Right hindlimb (tissue), 1 donor: ENCODE measurements at regions not wholly inside any gene's neighbourhood (a gene's known extent, or its start where the extent isn't known, plus 50 kb on each side); places are given as distances from the start of the nearest gene placed in this dataset.
"Not testable (repeated sequence)": the region's sequence is repeated elsewhere in the genome, so short reads cannot be mapped to it uniquely, and the experiment has no call there.

Experiments
- DNase-seq: peaks from one replicate; pipeline ENCODE4 v3.0.0-alpha.2; 2018

- not testable (repeated sequence) for DNase-seq
Observed at GRCh38 chr1:34371179-34371578, 194.5 kb downstream of the C1orf94 start.

DNA sequence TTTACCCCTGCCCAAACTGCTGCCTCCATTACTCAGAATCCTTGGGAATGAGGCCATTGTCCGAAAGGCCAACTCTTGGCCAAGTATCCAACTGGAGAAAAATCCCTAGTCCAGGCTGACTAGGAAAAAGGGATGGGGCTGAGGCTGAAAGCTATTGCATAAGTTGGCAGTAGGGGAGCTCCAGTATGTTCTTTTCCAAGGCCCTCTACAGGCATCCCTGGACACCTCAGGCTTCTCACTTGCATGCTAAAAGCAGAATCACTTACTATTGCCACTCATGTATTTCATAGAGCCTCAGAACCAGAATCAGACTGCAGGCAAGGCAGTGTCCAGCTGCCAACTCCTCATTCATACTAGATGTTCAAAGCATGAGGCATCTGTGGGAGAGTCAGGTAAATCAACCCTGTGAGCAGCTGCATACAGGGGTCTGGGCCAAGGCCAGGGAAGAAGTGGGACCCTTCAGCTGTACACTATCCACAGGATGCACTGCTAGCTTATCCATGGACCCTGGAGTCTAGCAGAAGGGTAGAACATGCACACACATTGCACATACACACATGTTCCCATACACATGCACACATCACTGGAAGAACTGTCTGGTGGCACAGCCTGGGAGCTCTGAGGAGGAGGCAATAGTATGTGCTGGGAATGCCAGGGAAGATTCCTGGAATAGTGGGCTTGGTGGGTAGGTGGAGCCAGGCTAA, 195.3 kb downstream of the C1orf94 start:
- DNase-seq, result no peak

DNA sequence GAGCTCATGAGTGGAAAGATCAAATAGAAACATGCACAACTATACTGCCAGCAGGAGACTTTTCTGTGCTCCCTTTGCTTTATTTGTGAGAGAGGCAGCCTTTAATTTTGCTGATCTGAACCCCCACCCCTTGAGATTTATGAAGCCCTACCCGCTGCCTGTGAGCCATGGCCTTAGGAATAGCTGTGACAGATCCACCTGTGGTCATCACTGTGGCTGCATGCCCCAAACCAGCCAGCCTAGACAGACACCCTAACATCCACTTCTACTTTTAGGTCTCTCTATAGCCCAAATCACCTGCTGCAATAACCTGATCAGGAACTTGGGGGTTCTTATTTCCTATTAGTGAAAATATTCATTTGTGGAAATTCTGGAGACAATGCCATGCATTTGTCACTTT, 196.2 kb downstream of the C1orf94 start:
- no peak for DNase-seq

- no peak for DNase-seq
Observed at GRCh38 chr1:34373912-34374311, 197.2 kb downstream of the C1orf94 start.

- no peak for DNase-seq
Observed at GRCh38 chr1:34376531-34376930, 199.8 kb downstream of the C1orf94 start.

GRCh38 chr1:34378968-34379856, 202.5 kb downstream of the C1orf94 start:
- no peak for DNase-seq

DNA sequence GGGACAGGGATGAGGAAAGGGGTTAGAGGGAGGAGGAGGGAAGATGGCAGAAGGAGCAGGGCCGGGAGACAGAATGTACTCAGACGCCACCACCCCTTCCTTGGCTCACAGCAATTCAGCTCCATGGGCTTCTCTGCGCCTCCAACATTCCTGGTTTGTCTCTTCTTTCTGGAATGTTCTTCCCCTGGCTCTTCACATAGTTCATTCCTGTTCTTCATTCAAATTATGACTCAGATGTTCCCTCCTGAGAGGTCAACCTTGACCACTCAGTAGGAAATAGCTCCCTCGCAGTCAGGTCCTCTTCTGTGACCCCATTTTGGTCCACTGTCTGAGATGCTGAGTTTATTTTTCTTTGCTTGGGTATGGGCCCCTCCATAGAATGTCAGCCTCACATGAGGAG, 203.2 kb downstream of the C1orf94 start:
- no peak for DNase-seq

DNA sequence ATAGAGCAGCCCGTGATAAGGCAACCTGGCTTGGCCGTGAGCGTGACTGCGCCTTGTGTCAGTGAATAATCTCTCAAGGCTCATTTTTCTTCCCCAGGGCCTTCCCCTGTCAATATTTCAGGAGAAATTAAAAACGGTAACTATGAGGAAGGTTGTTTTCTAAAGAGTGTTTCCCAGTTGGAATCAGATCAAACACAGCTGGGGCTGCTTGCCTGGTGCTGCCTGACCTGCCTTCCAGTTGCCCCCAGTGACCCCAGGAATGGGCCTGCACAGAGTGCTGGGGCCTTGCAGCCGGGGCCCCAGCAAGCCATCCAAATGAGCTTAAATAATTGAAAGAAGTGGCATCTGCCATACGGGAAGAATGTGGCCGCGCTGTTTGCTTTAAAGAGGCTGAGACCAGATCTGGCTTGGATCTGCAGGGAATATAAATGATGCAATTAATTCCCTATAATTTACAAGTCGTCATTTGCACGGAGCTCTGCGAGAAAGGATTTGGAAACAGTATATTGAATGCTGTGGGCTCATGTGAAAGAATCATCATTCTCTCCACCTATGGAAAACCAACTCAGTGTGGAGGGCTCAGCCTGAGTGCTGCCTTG, 203.9 kb downstream of the C1orf94 start:
- DNase-seq, result no peak

GRCh38 chr1:34389974-34390373, 213.3 kb downstream of the C1orf94 start:
- no peak for DNase-seq

GRCh38 chr1:34396042-34396441, 219.3 kb downstream of the C1orf94 start:
- no peak for DNase-seq

GRCh38 chr1:34398241-34398915, 221.7 kb downstream of the C1orf94 start:
- DNase-seq, result no peak

DNA sequence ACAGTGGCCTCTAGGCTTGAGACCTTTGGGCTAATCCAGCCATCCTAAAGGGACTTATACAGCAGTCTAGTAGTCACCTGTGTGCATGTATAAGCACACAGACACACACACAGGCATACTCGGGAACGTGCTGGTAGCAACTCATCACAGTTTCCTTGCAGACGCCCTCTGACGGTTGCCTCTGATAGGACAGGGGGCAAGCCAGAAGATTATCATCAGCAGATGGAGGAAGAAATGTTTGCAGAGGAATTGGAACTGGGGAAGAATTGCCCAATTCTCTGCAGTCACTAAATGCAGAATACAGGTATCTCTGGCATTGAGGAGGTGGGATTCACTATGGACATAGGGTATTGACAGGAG, 222.2 kb downstream of the C1orf94 start:
- no peak for DNase-seq

DNA sequence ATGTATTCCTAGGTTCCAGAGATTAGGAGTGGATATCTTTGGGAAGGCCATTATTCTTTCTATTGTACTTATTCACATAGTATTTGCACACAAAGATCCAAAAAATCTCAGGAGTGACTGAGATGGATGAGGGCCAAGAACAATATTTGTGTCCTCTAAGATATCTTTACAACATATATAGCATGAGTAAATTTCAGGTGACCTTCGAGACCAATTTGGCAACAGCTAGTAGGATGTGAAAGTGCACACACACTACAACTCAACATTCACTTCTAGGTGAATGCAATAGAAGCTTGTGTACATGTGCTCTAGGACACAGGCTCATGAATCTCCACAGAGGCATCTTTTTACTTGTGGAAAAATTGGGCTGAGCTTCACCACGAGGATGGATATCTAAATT, 224.0 kb downstream of the C1orf94 start:
- DNase-seq, result no peak

DNA sequence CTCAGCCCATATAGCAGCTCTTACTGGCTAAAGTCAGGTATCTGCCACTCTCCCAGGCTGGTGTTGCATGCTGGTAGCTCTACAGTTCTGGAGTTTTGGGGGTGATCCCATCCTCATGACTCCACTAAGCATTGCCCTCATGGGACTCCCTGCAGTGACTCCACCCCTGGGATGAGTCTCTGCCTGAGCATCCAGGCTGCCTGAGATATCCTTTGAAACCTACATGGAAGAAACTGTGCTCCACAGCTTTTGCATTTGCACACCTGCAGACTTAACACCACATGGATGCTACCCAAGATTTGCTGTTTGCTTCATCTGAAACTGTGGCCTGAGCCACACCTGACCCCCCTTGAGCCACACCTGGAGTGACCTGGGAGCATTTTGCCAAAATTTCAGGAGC, 226.4 kb downstream of the C1orf94 start:
- no peak for DNase-seq

- DNase-seq, result no peak
Observed at GRCh38 chr1:34404804-34405203, 228.1 kb downstream of the C1orf94 start.

GRCh38 chr1:34405266-34405959, 228.7 kb downstream of the C1orf94 start:
- no peak for DNase-seq

GRCh38 chr1:34406377-34406776, 229.7 kb downstream of the C1orf94 start:
- no peak for DNase-seq

DNA sequence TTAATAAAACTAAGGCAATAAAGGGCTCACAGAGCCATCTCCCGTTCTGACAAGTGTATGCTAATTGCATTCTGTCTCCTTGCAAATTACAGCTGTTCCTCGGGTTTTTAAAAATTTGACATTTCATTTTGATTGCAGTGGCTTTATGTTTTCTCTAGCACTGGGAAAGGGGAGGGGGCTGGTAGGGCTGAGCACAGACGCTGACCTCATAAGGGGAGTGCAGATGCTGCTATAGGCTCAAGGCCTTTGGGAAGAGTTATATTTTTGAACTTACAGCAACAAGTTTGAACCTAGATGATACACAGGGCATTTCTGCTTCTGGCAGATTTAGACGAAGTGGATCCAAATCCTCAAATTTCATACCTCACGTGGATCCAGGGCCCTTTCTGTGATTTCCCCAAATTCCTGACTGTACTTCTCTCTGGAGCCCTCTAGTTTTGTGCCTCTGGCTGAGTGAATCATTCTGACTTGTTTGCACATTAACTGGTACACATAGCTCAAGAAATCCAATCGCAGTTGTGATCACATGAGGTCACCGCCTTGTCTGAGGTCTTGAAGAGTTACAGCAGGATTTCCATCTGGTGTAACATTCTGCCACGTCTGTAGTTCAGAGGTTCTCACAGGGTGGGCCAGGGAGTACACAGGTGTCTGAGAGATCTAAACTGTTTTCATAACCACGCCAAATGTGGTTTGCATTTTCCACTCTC, 230.3 kb downstream of the C1orf94 start:
- DNase-seq, result no peak

- DNase-seq, result no peak
Observed at GRCh38 chr1:34408011-34408410, 231.3 kb downstream of the C1orf94 start.

DNA sequence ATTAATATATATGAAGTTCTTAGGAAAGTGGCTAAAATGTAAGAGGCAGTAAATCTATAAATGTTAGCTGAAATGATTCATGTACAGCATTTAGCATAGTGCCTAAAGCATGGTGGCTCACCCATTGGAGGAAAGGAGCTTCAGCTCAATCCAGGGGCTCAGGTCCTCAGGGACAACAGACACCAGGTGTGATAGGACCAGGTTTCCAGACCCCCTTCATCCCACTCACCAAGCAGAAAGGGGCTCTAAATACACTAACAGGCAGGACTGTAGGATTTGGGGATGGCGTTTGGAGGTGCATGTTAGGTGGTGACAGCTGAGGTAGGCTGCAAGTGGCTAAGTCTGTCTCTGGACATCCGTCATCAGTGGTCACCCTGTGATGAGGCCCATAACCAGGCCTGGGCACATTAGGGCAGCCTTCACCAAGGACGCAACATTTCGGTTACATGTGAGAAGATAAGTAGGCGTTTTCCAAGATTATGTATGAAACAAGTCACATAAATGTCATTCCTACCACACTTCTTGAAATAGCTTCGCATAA, 233.1 kb downstream of the C1orf94 start:
- DNase-seq, result no peak

DNA sequence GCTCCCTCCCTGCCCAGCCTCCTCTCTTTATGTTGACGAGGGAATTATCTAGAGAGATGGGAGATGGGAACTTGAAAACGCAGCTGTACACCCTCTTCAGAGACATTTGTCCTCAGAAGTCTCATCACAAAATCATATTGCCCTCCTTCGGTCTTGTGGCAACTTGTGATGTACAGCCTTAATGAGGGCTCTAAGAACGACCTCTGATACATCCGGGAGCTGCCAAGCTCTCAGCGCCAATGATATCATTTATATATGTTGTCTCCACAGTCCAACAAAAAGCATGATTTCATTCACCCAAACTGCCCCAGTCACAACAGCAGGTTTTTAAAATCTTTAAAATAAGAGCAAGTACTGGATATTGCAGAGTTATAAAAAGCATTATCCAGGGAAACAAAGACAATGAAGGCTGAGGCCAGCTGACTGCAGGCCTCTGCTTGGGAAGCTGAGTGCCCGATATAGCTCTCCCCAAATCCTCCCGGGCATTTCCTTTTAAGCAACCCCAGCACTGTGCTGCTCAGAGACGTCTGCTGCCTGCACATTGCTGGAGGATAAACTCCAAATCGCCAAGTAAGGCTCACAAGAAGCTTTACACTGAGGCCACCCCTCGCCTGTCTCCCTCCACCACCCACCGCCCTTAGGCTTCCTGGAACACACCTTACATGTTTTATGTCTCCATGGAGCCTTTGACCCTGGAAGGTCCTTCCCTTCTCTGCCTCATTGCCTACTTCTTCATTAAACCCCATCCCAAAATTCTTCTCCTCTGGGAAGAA, 236.1 kb downstream of the C1orf94 start:
- DNase-seq, result no peak
